ENCODE measurements at regions not wholly inside any gene's neighbourhood (a gene's known extent, or its start where the extent isn't known, plus 50 kb on each side); places are given as distances from the start of the nearest gene placed in this dataset.

GRCh38 chrX:40148385-40149285, 50.9 kb upstream of the BCOR start:
- FAIRE-seq (no peak), DNase-seq (ENCODE audit: low read depth) (no peak)
- H3K4me3 ChIP-seq (ENCODE audit: low read depth, low read length): no peak overlapping the region
- H3K27me3 ChIP-seq (ENCODE audit: control insufficient read depth, insufficient read depth, low read length): no peaks in the 10 kb centered on the region
- no peaks in the 10 kb centered on the region for H3K36me3 ChIP-seq (ENCODE audit: control insufficient read depth, insufficient read depth, low read length)
- TF ChIP-seq CTCF (IDR thresholded peaks at IDR 0.05; ENCODE audit: insufficient read depth, low read length, severe bottlenecking): no peak

GRCh38 chrX:40147971-40148370, 50.2 kb upstream of the BCOR start:
- TF ChIP-seq CTCF (IDR thresholded peaks at IDR 0.05; ENCODE audit: insufficient read depth, low read length, severe bottlenecking): no peak
- no peak overlapping the region for H3K4me3 ChIP-seq (ENCODE audit: low read depth, low read length)
- DNase-seq (ENCODE audit: low read depth) (no peak), FAIRE-seq (no peak)
- H3K27me3 ChIP-seq (ENCODE audit: control insufficient read depth, insufficient read depth, low read length): no peaks in the 10 kb centered on the region
- H3K36me3 ChIP-seq (ENCODE audit: control insufficient read depth, insufficient read depth, low read length): no peaks in the 10 kb centered on the region

All from bronchial epithelial cell (primary cell).